K562 (cell line): ENCODE measurements at regions not wholly inside any gene's neighbourhood (a gene's known extent, or its start where the extent isn't known, plus 50 kb on each side); places are given as distances from the start of the nearest gene placed in this dataset.

ENCODE experiments used
- CTCFL ChIP-seq: IDR thresholded peaks from 2 replicates; pipeline ENCODE4 v1.6.1; 2011; ENCODE audit warnings: borderline replicate concordance, low read depth, mild to moderate bottlenecking, moderate library complexity, low read length; ENCODE audit not compliant: insufficient read depth, poor library complexity, severe bottlenecking
- ELF1 ChIP-seq: fragments of 200-800 bp; sonication (Bioruptor generic); IDR thresholded peaks from 2 replicates; pipeline ENCODE4 v1.6.1; 2016; ENCODE audit warnings: missing genetic modification characterization, missing compliant biosample characterization
- FOSL1 ChIP-seq: fragments of 200-800 bp; sonication (Bioruptor generic); conservative IDR thresholded peaks from 2 replicates; pipeline ENCODE4 v1.6.1; 2016; ENCODE audit warnings: missing genetic modification characterization, missing compliant biosample characterization
- FUS ChIP-seq: fragments of 200-400 bp; formaldehyde crosslinking; optimal IDR thresholded peaks from 2 replicates; pipeline ENCODE3; 2017; ENCODE audit warnings: low read depth, low read length
- GABPB2 ChIP-seq: fragments of 250-450 bp; sonication (Bioruptor Pico); conservative IDR thresholded peaks from 2 replicates; pipeline ENCODE4 v1.5.1; 2021; ENCODE audit warnings: mild to moderate bottlenecking
- KAT7 ChIP-seq: sonication (generic); formaldehyde crosslinking; IDR thresholded peaks from 2 replicates; pipeline ENCODE4 v1.8.0; 2022; ENCODE audit warnings: missing genetic modification reagents, mild to moderate bottlenecking, borderline replicate concordance
- MNT ChIP-seq, 2 experiments: fragments of 450-650 bp; conservative IDR thresholded peaks; 2 replicates each; pipeline ENCODE4 v1.6.1; 2017; ENCODE audit warnings: mild to moderate bottlenecking in 2 of 2, moderate library complexity in 2 of 2
- MTF1 ChIP-seq: fragments of 250-450 bp; sonication (Bioruptor Pico); IDR thresholded peaks from 2 replicates; pipeline ENCODE4 v1.9.0; 2021; ENCODE audit warnings: moderate library complexity, mild to moderate bottlenecking, inconsistent platforms, borderline replicate concordance
- NR2F6 ChIP-seq: fragments of 450-650 bp; formaldehyde crosslinking; IDR thresholded peaks from 2 replicates; pipeline ENCODE4 v1.4.0; 2020; ENCODE audit warnings: mild to moderate bottlenecking
- PRMT5 ChIP-seq: sonication (generic); formaldehyde crosslinking; IDR thresholded peaks from 2 replicates; pipeline ENCODE4 v1.5.0; 2020; ENCODE audit warnings: missing genetic modification reagents
- SUPT5H ChIP-seq: fragments of 450-650 bp; IDR thresholded peaks from 2 replicates; pipeline ENCODE4 v1.6.1; 2016
- ZNF586 ChIP-seq: fragments of 450-650 bp; formaldehyde crosslinking; conservative IDR thresholded peaks from 2 replicates; pipeline ENCODE4 v1.4.0; 2020; ENCODE audit warnings: mild to moderate bottlenecking, moderate library complexity
- TF ChIP-seq, protein P1 (sequence below): fragments of 150-350 bp; conservative IDR thresholded peaks from 2 replicates; pipeline ENCODE4 v1.6.1; 2014; ENCODE audit warnings: low read length
- TF ChIP-seq, protein P2 (sequence below): fragments of 250-450 bp; sonication (Bioruptor Pico); IDR thresholded peaks from 2 replicates; pipeline ENCODE4 v1.4.0; 2020; ENCODE audit warnings: mild to moderate bottlenecking, moderate library complexity
- TF ChIP-seq, protein P3 (sequence below): fragments of 250-450 bp; sonication (Bioruptor Pico); IDR thresholded peaks from 2 replicates; pipeline ENCODE4 v1.5.0; 2020; ENCODE audit warnings: mild to moderate bottlenecking, borderline replicate concordance

DNA sequence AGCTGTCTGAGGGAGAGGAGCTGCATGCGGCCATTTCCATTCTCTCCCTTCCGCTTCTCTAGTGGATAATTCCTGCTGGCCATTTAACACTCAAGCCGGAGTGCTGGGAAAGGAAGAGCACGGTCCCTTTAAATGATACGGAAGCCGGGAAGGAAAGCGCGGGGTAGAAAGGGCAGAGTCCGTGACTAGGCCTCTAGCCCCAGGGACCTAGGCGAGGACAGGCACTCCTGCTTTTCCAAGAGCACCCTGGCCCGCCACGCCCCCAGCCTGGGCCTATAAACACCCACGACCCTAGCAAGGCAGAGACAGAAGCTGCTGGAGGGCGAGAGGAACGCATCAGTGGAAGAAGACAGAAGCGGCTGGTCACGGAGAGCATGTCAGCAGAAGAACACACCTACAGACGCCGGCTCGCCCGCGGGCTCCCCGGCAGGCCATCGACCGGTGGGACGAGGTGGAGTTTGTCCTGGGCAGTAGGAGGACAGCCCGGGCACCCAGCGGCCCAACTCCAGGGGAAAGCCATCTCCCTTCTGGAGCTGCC is 1206.6 kb upstream of the TMEM132C start (continued):
- TF ChIP-seq MNT (conservative IDR thresholded peaks at IDR 0.05) = peak; percentile 54 to 80; a peak in 3 of 4 replicates
- TF ChIP-seq FOSL1 (tag) = no peak; the same call in 1 of the 2 replicates
- TF ChIP-seq ELF1 (tag) = peak; percentile 46; the same call in 1 of the 2 replicates
- TF ChIP-seq PRMT5 (CRISPR knock-in tag) = no peak
- TF ChIP-seq, protein P1, sequence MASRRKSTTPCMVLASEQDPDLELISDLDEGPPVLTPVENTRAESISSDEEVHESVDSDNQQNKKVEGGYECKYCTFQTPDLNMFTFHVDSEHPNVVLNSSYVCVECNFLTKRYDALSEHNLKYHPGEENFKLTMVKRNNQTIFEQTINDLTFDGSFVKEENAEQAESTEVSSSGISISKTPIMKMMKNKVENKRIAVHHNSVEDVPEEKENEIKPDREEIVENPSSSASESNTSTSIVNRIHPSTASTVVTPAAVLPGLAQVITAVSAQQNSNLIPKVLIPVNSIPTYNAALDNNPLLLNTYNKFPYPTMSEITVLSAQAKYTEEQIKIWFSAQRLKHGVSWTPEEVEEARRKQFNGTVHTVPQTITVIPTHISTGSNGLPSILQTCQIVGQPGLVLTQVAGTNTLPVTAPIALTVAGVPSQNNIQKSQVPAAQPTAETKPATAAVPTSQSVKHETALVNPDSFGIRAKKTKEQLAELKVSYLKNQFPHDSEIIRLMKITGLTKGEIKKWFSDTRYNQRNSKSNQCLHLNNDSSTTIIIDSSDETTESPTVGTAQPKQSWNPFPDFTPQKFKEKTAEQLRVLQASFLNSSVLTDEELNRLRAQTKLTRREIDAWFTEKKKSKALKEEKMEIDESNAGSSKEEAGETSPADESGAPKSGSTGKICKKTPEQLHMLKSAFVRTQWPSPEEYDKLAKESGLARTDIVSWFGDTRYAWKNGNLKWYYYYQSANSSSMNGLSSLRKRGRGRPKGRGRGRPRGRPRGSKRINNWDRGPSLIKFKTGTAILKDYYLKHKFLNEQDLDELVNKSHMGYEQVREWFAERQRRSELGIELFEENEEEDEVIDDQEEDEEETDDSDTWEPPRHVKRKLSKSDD = no peak
- no peak for TF ChIP-seq MTF1 (CRISPR knock-in tag)
- TF ChIP-seq, protein P2, sequence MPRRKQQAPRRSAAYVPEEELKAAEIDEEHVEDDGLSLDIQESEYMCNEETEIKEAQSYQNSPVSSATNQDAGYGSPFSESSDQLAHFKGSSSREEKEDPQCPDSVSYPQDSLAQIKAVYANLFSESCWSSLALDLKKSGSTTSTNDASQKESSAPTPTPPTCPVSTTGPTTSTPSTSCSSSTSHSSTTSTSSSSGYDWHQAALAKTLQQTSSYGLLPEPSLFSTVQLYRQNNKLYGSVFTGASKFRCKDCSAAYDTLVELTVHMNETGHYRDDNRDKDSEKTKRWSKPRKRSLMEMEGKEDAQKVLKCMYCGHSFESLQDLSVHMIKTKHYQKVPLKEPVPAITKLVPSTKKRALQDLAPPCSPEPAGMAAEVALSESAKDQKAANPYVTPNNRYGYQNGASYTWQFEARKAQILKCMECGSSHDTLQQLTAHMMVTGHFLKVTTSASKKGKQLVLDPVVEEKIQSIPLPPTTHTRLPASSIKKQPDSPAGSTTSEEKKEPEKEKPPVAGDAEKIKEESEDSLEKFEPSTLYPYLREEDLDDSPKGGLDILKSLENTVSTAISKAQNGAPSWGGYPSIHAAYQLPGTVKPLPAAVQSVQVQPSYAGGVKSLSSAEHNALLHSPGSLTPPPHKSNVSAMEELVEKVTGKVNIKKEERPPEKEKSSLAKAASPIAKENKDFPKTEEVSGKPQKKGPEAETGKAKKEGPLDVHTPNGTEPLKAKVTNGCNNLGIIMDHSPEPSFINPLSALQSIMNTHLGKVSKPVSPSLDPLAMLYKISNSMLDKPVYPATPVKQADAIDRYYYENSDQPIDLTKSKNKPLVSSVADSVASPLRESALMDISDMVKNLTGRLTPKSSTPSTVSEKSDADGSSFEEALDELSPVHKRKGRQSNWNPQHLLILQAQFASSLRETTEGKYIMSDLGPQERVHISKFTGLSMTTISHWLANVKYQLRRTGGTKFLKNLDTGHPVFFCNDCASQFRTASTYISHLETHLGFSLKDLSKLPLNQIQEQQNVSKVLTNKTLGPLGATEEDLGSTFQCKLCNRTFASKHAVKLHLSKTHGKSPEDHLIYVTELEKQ (CRISPR knock-in tag) = no peak
- peak; percentile 89 for TF ChIP-seq SUPT5H
- no peak for TF ChIP-seq CTCFL
- no peak for TF ChIP-seq FUS
- TF ChIP-seq, protein P3, sequence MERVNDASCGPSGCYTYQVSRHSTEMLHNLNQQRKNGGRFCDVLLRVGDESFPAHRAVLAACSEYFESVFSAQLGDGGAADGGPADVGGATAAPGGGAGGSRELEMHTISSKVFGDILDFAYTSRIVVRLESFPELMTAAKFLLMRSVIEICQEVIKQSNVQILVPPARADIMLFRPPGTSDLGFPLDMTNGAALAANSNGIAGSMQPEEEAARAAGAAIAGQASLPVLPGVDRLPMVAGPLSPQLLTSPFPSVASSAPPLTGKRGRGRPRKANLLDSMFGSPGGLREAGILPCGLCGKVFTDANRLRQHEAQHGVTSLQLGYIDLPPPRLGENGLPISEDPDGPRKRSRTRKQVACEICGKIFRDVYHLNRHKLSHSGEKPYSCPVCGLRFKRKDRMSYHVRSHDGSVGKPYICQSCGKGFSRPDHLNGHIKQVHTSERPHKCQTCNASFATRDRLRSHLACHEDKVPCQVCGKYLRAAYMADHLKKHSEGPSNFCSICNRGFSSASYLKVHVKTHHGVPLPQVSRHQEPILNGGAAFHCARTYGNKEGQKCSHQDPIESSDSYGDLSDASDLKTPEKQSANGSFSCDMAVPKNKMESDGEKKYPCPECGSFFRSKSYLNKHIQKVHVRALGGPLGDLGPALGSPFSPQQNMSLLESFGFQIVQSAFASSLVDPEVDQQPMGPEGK = no peak
- no peak for TF ChIP-seq NR2F6 (CRISPR knock-in tag)
- TF ChIP-seq KAT7 (CRISPR knock-in tag) = 0 out of 2 replicates have a peak, but pooled peaks have one; percentile 64
- TF ChIP-seq ZNF586 (CRISPR knock-in tag) = no peak
- TF ChIP-seq GABPB2 = no peak
